ENCODE measurements at regions not wholly inside any gene's neighbourhood (a gene's known extent, or its start where the extent isn't known, plus 50 kb on each side); places are given as distances from the start of the nearest gene placed in this dataset.
"Not testable (repeated sequence)": the region's sequence is repeated elsewhere in the genome, so short reads cannot be mapped to it uniquely, and the experiment has no call there.

- H3K4me3 ChIP-seq (ENCODE audit: low read depth, low read length): no peak overlapping the region
- DNase-seq (ENCODE audit: low read depth): no peak
- TF ChIP-seq, protein P1, sequence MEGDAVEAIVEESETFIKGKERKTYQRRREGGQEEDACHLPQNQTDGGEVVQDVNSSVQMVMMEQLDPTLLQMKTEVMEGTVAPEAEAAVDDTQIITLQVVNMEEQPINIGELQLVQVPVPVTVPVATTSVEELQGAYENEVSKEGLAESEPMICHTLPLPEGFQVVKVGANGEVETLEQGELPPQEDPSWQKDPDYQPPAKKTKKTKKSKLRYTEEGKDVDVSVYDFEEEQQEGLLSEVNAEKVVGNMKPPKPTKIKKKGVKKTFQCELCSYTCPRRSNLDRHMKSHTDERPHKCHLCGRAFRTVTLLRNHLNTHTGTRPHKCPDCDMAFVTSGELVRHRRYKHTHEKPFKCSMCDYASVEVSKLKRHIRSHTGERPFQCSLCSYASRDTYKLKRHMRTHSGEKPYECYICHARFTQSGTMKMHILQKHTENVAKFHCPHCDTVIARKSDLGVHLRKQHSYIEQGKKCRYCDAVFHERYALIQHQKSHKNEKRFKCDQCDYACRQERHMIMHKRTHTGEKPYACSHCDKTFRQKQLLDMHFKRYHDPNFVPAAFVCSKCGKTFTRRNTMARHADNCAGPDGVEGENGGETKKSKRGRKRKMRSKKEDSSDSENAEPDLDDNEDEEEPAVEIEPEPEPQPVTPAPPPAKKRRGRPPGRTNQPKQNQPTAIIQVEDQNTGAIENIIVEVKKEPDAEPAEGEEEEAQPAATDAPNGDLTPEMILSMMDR (IDR thresholded peaks at IDR 0.05; ENCODE audit: control insufficient read depth, extremely low read depth, insufficient read depth): no peak
These were observed 69.1 kb downstream of the TNFAIP2 start for GRCh38 chr14:103192246-103192840.

GRCh38 chr14:103192861-103193260 is 69.6 kb downstream of the TNFAIP2 start:
- not testable (repeated sequence) for DNase-seq (ENCODE audit: low read depth); H3K4me3 ChIP-seq (ENCODE audit: low read depth, low read length)

GRCh38 chr14:103193491-103193890 is 70.2 kb downstream of the TNFAIP2 start:
- DNase-seq (ENCODE audit: low read depth); H3K4me3 ChIP-seq (ENCODE audit: low read depth, low read length): not testable (repeated sequence)

DNA sequence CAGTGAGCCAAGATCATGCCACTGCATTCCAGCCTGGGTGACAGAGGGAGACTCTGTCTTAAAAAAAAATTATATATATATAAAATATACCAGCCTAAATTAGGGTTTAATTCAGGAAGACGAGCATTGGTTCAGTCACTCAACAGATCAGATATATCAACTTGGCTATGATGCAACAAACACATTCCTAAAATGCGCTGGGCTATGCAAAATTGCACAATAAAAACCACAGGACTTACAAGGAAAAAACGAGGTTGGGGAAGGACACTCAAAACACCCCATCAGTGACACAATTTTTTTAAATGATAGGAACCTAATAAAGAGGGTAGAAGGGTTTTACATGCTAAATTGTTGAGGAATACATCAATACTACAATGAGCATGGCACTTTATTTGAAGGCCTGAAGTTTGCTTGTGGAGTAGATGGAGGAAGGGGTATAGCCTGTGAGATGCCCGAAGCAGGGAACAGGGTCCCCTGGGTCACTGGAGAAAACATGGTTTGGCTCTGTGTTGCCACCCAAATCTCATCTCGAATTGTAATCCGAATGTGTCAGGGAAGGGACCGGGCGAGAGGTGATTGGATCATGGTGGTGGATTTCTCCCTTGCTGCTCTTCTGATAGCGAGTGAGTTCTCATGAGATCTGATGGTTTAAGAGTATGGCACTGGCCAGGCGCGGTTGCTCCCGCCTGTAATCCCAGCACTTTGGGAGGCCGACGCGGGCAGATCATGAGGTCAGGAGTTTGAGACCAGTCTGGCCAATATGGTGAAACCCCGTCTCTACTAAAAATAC is 71.2 kb downstream of the TNFAIP2 start:
- DNase-seq (ENCODE audit: low read depth): no peak

DNA sequence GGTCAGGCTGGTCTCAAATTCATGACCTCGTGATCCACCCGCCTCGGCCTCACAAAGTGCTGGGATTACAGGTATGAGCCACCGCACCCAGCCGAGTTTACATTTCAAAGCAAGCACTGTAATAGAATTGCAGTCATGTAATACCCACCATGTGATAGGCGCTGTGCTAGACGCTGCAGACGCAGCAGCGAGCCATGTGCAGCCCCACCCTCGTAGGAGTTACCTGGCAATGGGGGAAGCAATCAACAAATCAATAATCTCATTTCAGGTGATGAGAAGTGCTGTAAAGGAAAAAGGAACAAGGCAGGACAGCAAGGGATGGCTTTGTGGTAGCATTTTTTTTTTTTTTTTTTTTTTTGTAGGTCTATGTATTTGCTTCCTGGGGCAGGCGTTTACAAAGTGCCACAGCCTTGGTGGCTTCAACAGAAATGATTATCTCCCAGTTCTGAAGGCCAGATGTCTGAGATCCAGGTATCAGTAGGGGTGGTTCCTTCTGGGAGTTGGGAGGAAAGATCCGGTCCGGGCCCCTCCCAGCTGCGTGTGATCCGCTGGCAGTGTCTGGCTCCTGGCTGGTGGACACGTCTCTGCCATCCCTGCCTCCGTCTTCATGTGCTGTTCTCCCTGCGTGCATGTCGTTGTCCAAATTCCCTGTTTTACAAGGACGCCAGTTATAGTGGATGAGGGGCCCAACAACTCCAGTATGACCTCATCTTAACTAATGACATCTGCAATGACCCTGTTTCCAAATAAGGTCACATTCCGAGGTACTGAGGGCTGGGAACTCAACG is 72.8 kb downstream of the TNFAIP2 start:
- no peak for DNase-seq (ENCODE audit: low read depth)
- H3K4me3 ChIP-seq (ENCODE audit: low read depth, low read length): no peak overlapping the region

More for the DNA sequence above, 71.2 kb downstream of the TNFAIP2 start:
- TF ChIP-seq, protein P1 (IDR thresholded peaks at IDR 0.05; ENCODE audit: control insufficient read depth, extremely low read depth, insufficient read depth): no peak
- H3K4me3 ChIP-seq (ENCODE audit: low read depth, low read length): no peak overlapping the region

DNA sequence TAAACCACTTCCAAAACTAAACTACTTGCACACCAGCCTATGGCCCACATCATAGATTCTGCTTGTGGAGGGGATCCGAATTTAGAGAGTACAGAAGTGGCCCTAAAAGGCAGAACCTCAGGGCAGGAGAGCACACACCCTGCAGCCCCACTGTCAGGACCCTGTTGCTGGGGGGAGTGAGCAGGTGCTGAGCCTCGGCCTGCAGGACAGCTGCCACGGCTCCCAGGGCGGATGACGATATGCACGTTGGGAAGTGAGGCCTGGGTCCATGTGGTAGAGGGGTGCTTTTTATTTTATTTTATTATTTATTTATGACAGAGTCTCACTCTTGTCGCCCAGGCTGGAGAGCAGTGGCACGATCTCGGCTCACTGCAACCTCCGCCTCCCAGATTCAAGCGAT is 73.5 kb downstream of the TNFAIP2 start:
- H3K4me3 ChIP-seq (ENCODE audit: low read depth, low read length): no peak overlapping the region
- TF ChIP-seq, protein P1 (IDR thresholded peaks at IDR 0.05; ENCODE audit: control insufficient read depth, extremely low read depth, insufficient read depth): no peak
- DNase-seq (ENCODE audit: low read depth): no peak

More for the DNA sequence above, 72.8 kb downstream of the TNFAIP2 start:
- TF ChIP-seq, protein P1 (IDR thresholded peaks at IDR 0.05; ENCODE audit: control insufficient read depth, extremely low read depth, insufficient read depth): no peak

DNA sequence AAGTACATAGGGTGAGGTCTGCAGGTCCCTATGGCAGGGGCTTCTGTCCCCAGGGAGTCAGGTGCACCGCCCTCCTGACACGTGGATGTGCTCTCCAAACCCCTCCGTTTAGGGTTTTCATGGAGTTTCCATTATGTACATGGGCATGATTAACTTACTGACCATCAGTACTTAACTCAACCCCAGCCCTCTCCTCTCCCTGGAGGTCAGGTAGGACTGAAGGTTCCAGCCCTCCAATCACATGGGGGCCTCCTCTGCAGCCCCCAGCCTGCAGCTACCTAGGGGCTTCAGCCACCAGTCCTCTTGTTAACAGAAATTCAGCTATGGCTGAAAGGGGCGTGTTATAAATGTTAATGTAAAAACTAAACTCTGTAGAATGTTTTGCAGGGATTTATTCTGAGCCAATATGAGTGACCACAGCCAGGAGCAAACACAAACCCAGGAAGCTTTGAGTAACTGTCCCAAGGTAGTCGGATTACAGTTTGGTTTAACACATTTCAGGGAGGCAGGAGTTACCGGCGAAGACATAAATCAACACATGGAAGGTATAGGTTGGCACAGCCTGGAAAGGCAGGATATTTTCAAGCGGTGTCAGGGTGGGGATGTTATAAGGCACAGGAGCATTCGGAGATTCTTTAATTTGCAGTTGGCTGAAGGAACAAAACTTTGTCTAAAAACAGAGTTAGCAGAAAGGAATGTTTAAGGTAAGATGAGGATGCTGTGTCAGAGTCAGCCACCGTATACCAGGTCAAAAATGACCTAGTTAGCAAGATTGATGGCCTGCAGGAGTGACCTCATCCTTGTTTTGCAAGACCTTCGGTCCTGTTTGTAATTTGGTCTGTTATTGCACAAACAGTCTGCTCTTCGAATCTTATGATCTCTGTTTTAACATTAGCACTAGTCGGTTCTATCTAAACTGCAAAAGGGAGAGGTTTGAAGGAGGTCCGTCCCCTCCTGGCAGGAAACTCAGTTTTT is 75.2 kb downstream of the TNFAIP2 start:
- no peak for DNase-seq (ENCODE audit: low read depth)
- TF ChIP-seq, protein P1 (IDR thresholded peaks at IDR 0.05; ENCODE audit: control insufficient read depth, extremely low read depth, insufficient read depth): no peak

More for the DNA sequence above, 75.2 kb downstream of the TNFAIP2 start:
- H3K4me3 ChIP-seq (ENCODE audit: low read depth, low read length): no peak overlapping the region

All from LNCaP clone FGC (cell line).